Stomach smooth muscle (tissue), 2 donors: ENCODE measurements at regions not wholly inside any gene's neighbourhood (a gene's known extent, or its start where the extent isn't known, plus 50 kb on each side); places are given as distances from the start of the nearest gene placed in this dataset.
"Not testable (repeated sequence)": the region's sequence is repeated elsewhere in the genome, so short reads cannot be mapped to it uniquely, and the experiment has no call there.

Source experiments
- H3K27ac ChIP-seq: one replicate; pipeline ENCODE4 v1.7.0; 2013; ENCODE audit warnings: mild to moderate bottlenecking, low read length, inconsistent platforms
- H3K27me3 ChIP-seq, 2 donors: one replicate each; pipeline ENCODE4 v1.7.0; 2013; ENCODE audit warnings: low read length in 2 of 2; ENCODE audit not compliant: insufficient read depth in 2 of 2, control insufficient read depth in 1 of 2
- H3K36me3 ChIP-seq, 2 donors: one replicate each; pipeline ENCODE4 v1.7.0; 2013; ENCODE audit warnings: low read length in 2 of 2; ENCODE audit not compliant: control insufficient read depth in 2 of 2, insufficient read depth in 2 of 2
- H3K4me1 ChIP-seq: one replicate; pipeline ENCODE4 v1.7.0; 2013; ENCODE audit warnings: low read length; ENCODE audit not compliant: control insufficient read depth, insufficient read depth
- H3K4me3 ChIP-seq, 2 donors: one replicate each; pipeline ENCODE4 v1.7.0; 2013; ENCODE audit warnings: low read length in 2 of 2
- H3K9ac ChIP-seq, 2 donors: one replicate each; pipeline ENCODE4 v1.7.0; 2013; ENCODE audit warnings: low read length in 2 of 2, mild to moderate bottlenecking in 1 of 2
- H3K9me3 ChIP-seq, 2 donors: one replicate each; pipeline ENCODE4 v1.7.0; 2013; ENCODE audit warnings: low read length in 2 of 2; ENCODE audit not compliant: control insufficient read depth in 2 of 2
- donor health status: healthy.
- donor health status: Pancreatic carcinoma.

GRCh38 chr4:4084171-4084570 lies 142.6 kb downstream of the OTOP1 start:
- not testable (repeated sequence) for H3K9ac ChIP-seq, H3K27me3 ChIP-seq, H3K4me3 ChIP-seq, H3K9me3 ChIP-seq, H3K27ac ChIP-seq, H3K36me3 ChIP-seq, H3K4me1 ChIP-seq

- not testable (repeated sequence) for H3K36me3 ChIP-seq, H3K27me3 ChIP-seq, H3K4me1 ChIP-seq, H3K9me3 ChIP-seq, H3K27ac ChIP-seq, H3K4me3 ChIP-seq, H3K9ac ChIP-seq
Measured at GRCh38 chr4:4089716-4090419, 136.9 kb downstream of the OTOP1 start.

GRCh38 chr4:4090720-4091119 lies 136.0 kb downstream of the OTOP1 start:
- H3K4me1 ChIP-seq, H3K9me3 ChIP-seq, H3K27ac ChIP-seq, H3K9ac ChIP-seq, H3K36me3 ChIP-seq, H3K4me3 ChIP-seq, H3K27me3 ChIP-seq: not testable (repeated sequence)

GRCh38 chr4:4092159-4092558 lies 134.6 kb downstream of the OTOP1 start:
- H3K4me3 ChIP-seq, H3K4me1 ChIP-seq, H3K9ac ChIP-seq, H3K27ac ChIP-seq, H3K36me3 ChIP-seq, H3K27me3 ChIP-seq, H3K9me3 ChIP-seq: not testable (repeated sequence)

GRCh38 chr4:4099610-4100009 lies 127.1 kb downstream of the OTOP1 start:
- H3K4me1 ChIP-seq, H3K9me3 ChIP-seq, H3K36me3 ChIP-seq, H3K27me3 ChIP-seq, H3K4me3 ChIP-seq, H3K27ac ChIP-seq, H3K9ac ChIP-seq: not testable (repeated sequence)

- H3K4me3 ChIP-seq, H3K9ac ChIP-seq, H3K27me3 ChIP-seq: not testable (repeated sequence)
Measured at GRCh38 chr4:4106923-4107322, 119.8 kb downstream of the OTOP1 start.

GRCh38 chr4:4107411-4108107 lies 119.2 kb downstream of the OTOP1 start:
- H3K36me3 ChIP-seq, H3K4me1 ChIP-seq, H3K27me3 ChIP-seq, H3K9ac ChIP-seq, H3K27ac ChIP-seq, H3K9me3 ChIP-seq: not testable (repeated sequence)
- H3K4me3 ChIP-seq, result peak overlapping the region in 1 of 2 donors; percentile 68

More at GRCh38 chr4:4106923-4107322, 119.8 kb downstream of the OTOP1 start:
- not testable (repeated sequence) for H3K9me3 ChIP-seq, H3K4me1 ChIP-seq, H3K27ac ChIP-seq, H3K36me3 ChIP-seq

GRCh38 chr4:4115381-4115780 lies 111.3 kb downstream of the OTOP1 start:
- H3K27ac ChIP-seq, H3K9ac ChIP-seq, H3K9me3 ChIP-seq, H3K4me1 ChIP-seq, H3K36me3 ChIP-seq, H3K4me3 ChIP-seq, H3K27me3 ChIP-seq: not testable (repeated sequence)

- not testable (repeated sequence) for H3K27me3 ChIP-seq, H3K27ac ChIP-seq
Measured at GRCh38 chr4:4116901-4117300, 109.8 kb downstream of the OTOP1 start.

GRCh38 chr4:4134368-4134767 lies 92.4 kb downstream of the OTOP1 start:
- not testable (repeated sequence) for H3K36me3 ChIP-seq, H3K9me3 ChIP-seq, H3K9ac ChIP-seq, H3K4me1 ChIP-seq, H3K27me3 ChIP-seq, H3K27ac ChIP-seq, H3K4me3 ChIP-seq

More at GRCh38 chr4:4116901-4117300, 109.8 kb downstream of the OTOP1 start:
- H3K9me3 ChIP-seq, H3K4me1 ChIP-seq, H3K4me3 ChIP-seq, H3K36me3 ChIP-seq, H3K9ac ChIP-seq: not testable (repeated sequence)

GRCh38 chr4:4136621-4137020 lies 90.1 kb downstream of the OTOP1 start:
- not testable (repeated sequence) for H3K36me3 ChIP-seq, H3K9me3 ChIP-seq, H3K4me1 ChIP-seq, H3K27me3 ChIP-seq, H3K4me3 ChIP-seq, H3K27ac ChIP-seq, H3K9ac ChIP-seq
